ENCODE measurements at regions not wholly inside any gene's neighbourhood (a gene's known extent, or its start where the extent isn't known, plus 50 kb on each side); places are given as distances from the start of the nearest gene placed in this dataset.

DNA sequence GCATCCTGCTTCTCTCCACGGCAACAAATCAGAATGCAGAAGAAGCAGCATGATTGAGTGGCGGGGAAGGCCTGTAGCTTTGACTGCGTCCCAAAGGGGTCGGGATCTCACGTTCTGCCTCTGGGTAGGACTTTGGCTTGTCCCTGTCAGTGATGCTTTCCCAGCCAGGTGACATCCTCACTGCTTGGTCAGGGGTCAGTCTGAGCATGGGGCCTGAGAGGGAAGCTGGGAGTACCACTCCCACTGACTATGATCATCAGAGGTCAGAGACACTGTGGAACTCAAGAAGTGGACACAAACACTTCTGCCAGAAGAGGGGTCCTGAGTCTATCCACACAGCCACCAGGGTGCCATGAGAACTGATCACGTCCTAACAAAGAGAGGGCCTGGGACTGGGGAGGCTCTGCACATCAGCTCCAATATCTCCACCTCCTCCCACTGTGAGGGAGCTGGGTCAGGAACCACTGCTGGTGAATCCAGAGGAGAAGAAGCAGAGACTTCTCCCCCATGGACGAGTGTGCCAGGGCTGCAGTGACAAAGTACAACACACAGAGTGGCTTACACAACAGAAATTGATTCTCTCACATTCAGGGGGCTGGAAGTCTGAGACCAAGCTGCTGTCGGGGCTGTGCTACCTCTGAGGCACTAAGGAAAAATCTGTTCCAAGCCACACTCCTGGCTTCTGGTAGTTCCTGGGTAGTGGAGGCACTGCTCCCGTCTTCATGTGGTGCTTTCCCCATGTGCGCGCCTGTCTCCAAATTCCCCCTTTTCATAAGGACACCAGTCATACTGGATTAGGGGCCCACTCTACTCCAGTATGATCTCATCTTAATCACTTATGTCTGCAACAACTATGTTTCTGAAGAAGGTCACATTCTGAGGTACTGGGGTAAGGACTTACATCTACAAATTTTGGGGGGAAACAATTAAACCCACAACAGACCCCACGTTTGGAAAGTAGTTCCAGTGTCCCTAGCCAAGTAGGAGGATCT, 131.1 kb downstream of the CYP26A1 start:
- H3K27me3 ChIP-seq = no peaks in the 10 kb centered on the region
- no peak overlapping the region for H3K4me3 ChIP-seq
- H3K4me1 ChIP-seq = no peaks in the 10 kb centered on the region
- no peak for DNase-seq (ENCODE audit: low spot score in 2 of 2)
- no peaks in the 10 kb centered on the region for H3K36me3 ChIP-seq
- H3K9me3 ChIP-seq = no peaks in the 10 kb centered on the region
- TF ChIP-seq, protein P1, sequence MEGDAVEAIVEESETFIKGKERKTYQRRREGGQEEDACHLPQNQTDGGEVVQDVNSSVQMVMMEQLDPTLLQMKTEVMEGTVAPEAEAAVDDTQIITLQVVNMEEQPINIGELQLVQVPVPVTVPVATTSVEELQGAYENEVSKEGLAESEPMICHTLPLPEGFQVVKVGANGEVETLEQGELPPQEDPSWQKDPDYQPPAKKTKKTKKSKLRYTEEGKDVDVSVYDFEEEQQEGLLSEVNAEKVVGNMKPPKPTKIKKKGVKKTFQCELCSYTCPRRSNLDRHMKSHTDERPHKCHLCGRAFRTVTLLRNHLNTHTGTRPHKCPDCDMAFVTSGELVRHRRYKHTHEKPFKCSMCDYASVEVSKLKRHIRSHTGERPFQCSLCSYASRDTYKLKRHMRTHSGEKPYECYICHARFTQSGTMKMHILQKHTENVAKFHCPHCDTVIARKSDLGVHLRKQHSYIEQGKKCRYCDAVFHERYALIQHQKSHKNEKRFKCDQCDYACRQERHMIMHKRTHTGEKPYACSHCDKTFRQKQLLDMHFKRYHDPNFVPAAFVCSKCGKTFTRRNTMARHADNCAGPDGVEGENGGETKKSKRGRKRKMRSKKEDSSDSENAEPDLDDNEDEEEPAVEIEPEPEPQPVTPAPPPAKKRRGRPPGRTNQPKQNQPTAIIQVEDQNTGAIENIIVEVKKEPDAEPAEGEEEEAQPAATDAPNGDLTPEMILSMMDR (IDR thresholded peaks at IDR 0.05) = no peak
- H3K27ac ChIP-seq = no peak overlapping the region
- intact Hi-C loops (cut with DNase I) = no loop called here

DNA sequence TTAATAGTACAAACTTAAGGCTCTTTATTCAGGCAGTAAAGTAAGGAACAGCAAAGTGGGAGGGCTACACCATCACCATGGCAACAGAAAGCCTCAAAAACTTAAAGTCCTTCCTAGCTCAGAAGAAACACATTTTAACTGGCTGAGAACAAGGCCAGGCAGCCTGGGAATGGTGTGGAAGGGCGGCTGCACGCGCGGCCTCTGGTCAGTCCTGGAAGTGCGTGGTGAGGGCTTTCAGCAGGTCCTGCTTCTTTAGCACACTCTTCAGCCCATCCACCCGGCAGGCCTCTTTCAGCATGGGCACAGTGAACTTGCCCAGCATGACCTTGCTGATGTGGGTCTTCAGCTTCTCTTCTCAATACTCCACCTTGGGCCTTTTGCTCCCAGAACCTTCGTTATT, 133.0 kb downstream of the CYP26A1 start:
- Histone ChIP-seq H3K36me3 (no peaks in the 10 kb centered on the region), H3K27ac (no peak overlapping the region), H3K27me3 (no peaks in the 10 kb centered on the region), H3K4me1 (no peaks in the 10 kb centered on the region), H3K9me3 (no peaks in the 10 kb centered on the region), H3K4me3 (no peak overlapping the region)
- intact Hi-C loops (cut with DNase I) = no loop called here
- no peak for DNase-seq (ENCODE audit: low spot score in 2 of 2)
- TF ChIP-seq, protein P1 (IDR thresholded peaks at IDR 0.05) = no peak

DNA sequence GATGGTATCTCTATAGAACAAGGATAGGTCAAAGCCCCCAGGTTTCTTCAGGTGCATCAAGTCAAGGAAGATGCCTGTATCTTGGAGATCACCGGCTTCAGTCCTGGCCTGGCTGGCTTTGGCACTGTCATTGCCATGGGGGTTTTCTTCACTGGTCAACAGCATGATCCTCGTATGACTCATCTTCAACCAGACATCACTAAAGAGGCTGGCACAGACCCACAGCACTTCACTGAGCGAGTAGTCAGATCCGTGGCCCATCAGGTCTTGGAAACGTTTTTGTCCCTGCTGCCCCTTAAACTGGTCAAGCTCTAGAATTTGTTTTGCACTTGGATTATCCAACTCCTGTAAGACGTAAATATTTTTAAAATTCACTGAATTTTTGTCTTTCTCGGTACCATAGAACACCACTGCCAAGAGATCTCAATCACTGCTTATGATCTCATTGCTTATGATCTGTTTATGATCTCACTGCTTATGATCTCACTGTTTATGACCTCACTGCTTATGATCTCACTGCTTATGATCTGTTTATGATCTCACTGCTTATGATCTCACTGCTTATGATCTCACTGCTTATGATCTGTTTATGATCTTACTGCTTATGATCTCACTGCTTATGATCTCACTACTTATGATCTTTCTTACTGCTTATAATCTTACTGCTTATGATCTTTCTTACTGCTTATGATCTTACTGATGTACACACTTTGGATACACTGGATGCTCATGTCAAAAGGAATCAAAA, 135.2 kb downstream of the CYP26A1 start:
- no peaks in the 10 kb centered on the region for H3K27me3 ChIP-seq
- no peak overlapping the region for H3K4me3 ChIP-seq
- no peak overlapping the region for H3K27ac ChIP-seq
- no peaks in the 10 kb centered on the region for H3K36me3 ChIP-seq
- H3K9me3 ChIP-seq = no peaks in the 10 kb centered on the region
- H3K4me1 ChIP-seq = no peaks in the 10 kb centered on the region
- TF ChIP-seq, protein P1 (IDR thresholded peaks at IDR 0.05) = no peak
- intact Hi-C loops (cut with DNase I) = no loop called here
- no peak for DNase-seq (ENCODE audit: low spot score in 2 of 2)

DNA sequence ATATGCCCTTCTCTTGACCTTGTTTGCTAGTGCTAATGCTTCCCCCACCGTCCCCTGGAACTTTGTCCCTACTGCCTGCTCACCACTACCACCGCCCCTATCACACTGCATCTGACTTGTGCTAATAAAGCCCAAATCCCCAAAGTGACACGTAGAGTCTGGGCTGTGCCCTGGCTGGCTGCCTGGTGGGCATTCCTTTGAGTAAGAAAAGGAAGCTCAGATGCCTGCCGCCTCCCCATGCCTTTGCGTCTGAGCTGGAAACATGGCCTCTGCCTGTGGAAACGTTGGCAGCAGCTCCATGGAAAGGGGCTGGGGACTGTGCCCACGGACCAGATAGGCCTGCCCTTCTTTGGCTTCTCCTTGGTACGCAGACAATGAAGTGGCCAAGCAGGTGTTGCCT, 138.3 kb downstream of the CYP26A1 start:
- DNase-seq (ENCODE audit: low spot score in 2 of 2) = no peak
- Histone ChIP-seq H3K36me3 (no peaks in the 10 kb centered on the region), H3K27me3 (no peaks in the 10 kb centered on the region), H3K4me3 (no peak overlapping the region), H3K4me1 (no peaks in the 10 kb centered on the region), H3K27ac (no peak overlapping the region), H3K9me3 (no peaks in the 10 kb centered on the region)
- intact Hi-C loops (cut with DNase I) = no loop called here
- TF ChIP-seq, protein P1 (IDR thresholded peaks at IDR 0.05) = no peak

DNA sequence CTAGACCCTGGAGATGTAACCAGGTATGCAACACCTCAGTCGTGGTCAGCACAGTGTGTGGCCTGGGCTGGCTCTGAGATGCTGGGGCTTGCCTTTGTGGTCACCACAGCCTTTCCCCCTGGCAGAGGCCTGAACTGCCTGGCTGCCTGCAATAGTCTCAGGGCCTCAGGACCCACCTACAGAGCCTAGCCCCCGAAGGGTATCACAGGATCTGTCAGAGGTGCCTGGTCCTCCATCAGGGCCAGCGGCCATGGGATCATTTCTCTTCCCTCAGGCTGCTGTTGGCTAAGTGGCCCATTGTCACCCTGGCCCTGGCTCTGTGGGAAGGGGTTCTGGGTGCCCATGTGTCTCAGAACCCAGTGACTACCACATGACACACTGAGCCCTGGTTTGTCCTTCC, 141.6 kb downstream of the CYP26A1 start:
- DNase-seq (ENCODE audit: low spot score in 2 of 2) = no peak
- Histone ChIP-seq H3K27me3 (no peaks in the 10 kb centered on the region), H3K4me3 (no peak overlapping the region), H3K9me3 (no peaks in the 10 kb centered on the region), H3K4me1 (no peaks in the 10 kb centered on the region), H3K27ac (no peak overlapping the region), H3K36me3 (no peaks in the 10 kb centered on the region)
- TF ChIP-seq, protein P1 (IDR thresholded peaks at IDR 0.05) = no peak
- intact Hi-C loops (cut with DNase I) = no loop called here

Data from ascending aorta (tissue), 2 donors.